ENCODE measurements at regions not wholly inside any gene's neighbourhood (a gene's known extent, or its start where the extent isn't known, plus 50 kb on each side); places are given as distances from the start of the nearest gene placed in this dataset.

- no peak for DNase-seq (ENCODE audit: low spot score)
Observed at GRCh38 chr5:2532809-2533208, 218.7 kb downstream of the IRX2 start.

- no peak for DNase-seq (ENCODE audit: low spot score)
Observed at GRCh38 chr5:2531318-2531717, 220.2 kb downstream of the IRX2 start.

GRCh38 chr5:2530609-2531008 is 220.9 kb downstream of the IRX2 start:
- DNase-seq (ENCODE audit: low spot score): no peak

- DNase-seq (ENCODE audit: low spot score): no peak
Observed at GRCh38 chr5:2529371-2530092, 221.9 kb downstream of the IRX2 start.

GRCh38 chr5:2525351-2525750 is 226.1 kb downstream of the IRX2 start:
- no peak for DNase-seq (ENCODE audit: low spot score)

- DNase-seq (ENCODE audit: low spot score): no peak
Observed at GRCh38 chr5:2524620-2525019, 226.9 kb downstream of the IRX2 start.

GRCh38 chr5:2523180-2523579 is 228.3 kb downstream of the IRX2 start:
- DNase-seq (ENCODE audit: low spot score): no peak

GRCh38 chr5:2522372-2522771 is 229.1 kb downstream of the IRX2 start:
- DNase-seq (ENCODE audit: low spot score): no peak

- no peak for DNase-seq (ENCODE audit: low spot score)
Observed at GRCh38 chr5:2519153-2519552, 232.3 kb downstream of the IRX2 start.

GRCh38 chr5:2517451-2517850 is 234.0 kb downstream of the IRX2 start:
- no peak for DNase-seq (ENCODE audit: low spot score)

GRCh38 chr5:2515180-2515764 is 236.2 kb downstream of the IRX2 start:
- no peak for DNase-seq (ENCODE audit: low spot score)

- no peak for DNase-seq (ENCODE audit: low spot score)
Observed at GRCh38 chr5:2514484-2514883, 237.0 kb downstream of the IRX2 start.

GRCh38 chr5:2511706-2512105 is 239.8 kb downstream of the IRX2 start:
- no peak for DNase-seq (ENCODE audit: low spot score)

- no peak for DNase-seq (ENCODE audit: low spot score)
Observed at GRCh38 chr5:2511126-2511525, 240.4 kb downstream of the IRX2 start.

- no peak for DNase-seq (ENCODE audit: low spot score)
Observed at GRCh38 chr5:2509527-2509926, 241.9 kb downstream of the IRX2 start.

GRCh38 chr5:2508514-2508913 is 243.0 kb downstream of the IRX2 start:
- no peak for DNase-seq (ENCODE audit: low spot score)

- DNase-seq (ENCODE audit: low spot score): no peak
Observed at GRCh38 chr5:2507611-2508010, 243.9 kb downstream of the IRX2 start.

GRCh38 chr5:2506603-2507002 is 244.9 kb downstream of the IRX2 start:
- DNase-seq (ENCODE audit: low spot score): no peak

GRCh38 chr5:2505217-2505616 is 246.3 kb downstream of the IRX2 start:
- no peak for DNase-seq (ENCODE audit: low spot score)

- DNase-seq (ENCODE audit: low spot score): no peak
Observed at GRCh38 chr5:2502970-2503594, 248.4 kb downstream of the IRX2 start.

- no peak for DNase-seq (ENCODE audit: low spot score)
Observed at GRCh38 chr5:2499917-2500316, 251.6 kb downstream of the IRX2 start.

- DNase-seq (ENCODE audit: low spot score): no peak
Observed at GRCh38 chr5:2496891-2497290, 254.6 kb downstream of the IRX2 start.

GRCh38 chr5:2496126-2496525 is 255.4 kb downstream of the IRX2 start:
- no peak for DNase-seq (ENCODE audit: low spot score)

GRCh38 chr5:2493356-2493755 is 258.1 kb downstream of the IRX2 start:
- DNase-seq (ENCODE audit: low spot score): no peak

Data from GM03348 (cell line).